ENCODE measurements at regions not wholly inside any gene's neighbourhood (a gene's known extent, or its start where the extent isn't known, plus 50 kb on each side); places are given as distances from the start of the nearest gene placed in this dataset.

DNA sequence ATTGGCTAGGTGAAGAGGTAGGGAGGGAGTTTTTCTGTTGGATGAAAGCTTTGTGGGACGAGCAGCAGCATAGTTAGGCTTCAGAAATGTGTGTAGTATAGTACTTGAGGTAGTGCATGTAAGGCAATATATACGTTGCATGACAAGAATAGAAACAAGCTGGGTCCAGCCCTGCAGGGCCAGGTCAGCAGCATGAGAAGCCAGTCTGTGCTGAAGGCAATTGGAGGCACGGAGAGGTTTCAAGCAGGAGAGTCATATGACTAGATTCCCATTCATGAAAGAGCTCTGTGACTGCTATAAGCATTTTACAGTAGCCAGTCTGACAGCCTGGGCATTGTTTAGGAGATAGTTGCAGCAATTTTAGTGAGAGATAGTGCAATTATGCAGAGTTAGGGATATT, 84.2 kb upstream of the DSCAM start:
- Histone ChIP-seq H3K4me3 (ENCODE audit: low read length in 2 of 2) (no peak overlapping the region), H3K27ac (ENCODE audit: low read depth in 2 of 2, low read length in 2 of 2) (no peak overlapping the region), H3K27me3 (ENCODE audit: control insufficient read depth in 2 of 2, insufficient read depth in 2 of 2, low read length in 2 of 2) (no peaks in the 10 kb centered on the region), H3K36me3 (ENCODE audit: control insufficient read depth in 2 of 2, insufficient read depth in 2 of 2, low read length in 2 of 2) (no peaks in the 10 kb centered on the region), H3K9ac (ENCODE audit: low read depth in 1 of 2, low read length in 2 of 2) (no peak overlapping the region), H3K4me1 (ENCODE audit: control insufficient read depth in 2 of 2, insufficient read depth in 2 of 2, low read length in 2 of 2) (no peaks in the 10 kb centered on the region), H3K9me3 (ENCODE audit: control insufficient read depth in 2 of 2, low read length in 2 of 2) (peaks cover 2 to 10% of the 10 kb centered on the region in 2 donors)

DNA sequence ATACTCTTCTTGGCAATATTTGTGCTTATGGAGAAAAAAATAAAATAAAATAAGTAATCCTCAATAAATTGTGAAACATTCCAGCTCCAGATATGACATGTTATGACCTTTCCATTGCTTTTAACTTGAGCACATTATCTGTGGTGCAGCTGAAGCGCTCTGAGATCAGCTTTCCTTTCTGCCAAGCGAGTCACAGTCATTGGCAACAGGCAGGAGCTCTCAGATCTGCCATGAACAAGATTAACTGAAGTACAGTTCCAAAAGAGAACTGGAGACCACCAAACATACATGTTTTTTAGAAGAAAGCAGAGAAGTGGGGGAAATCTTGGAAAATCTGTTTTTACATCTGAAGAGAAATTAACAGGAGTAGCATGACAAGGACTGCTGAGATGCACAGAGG, 89.2 kb upstream of the DSCAM start:
- no peaks in the 10 kb centered on the region for H3K4me1 ChIP-seq (ENCODE audit: control insufficient read depth in 2 of 2, insufficient read depth in 2 of 2, low read length in 2 of 2)
- H3K27ac ChIP-seq (ENCODE audit: low read depth in 2 of 2, low read length in 2 of 2): no peak overlapping the region
- H3K36me3 ChIP-seq (ENCODE audit: control insufficient read depth in 2 of 2, insufficient read depth in 2 of 2, low read length in 2 of 2): no peaks in the 10 kb centered on the region
- no peaks in the 10 kb centered on the region for H3K27me3 ChIP-seq (ENCODE audit: control insufficient read depth in 2 of 2, insufficient read depth in 2 of 2, low read length in 2 of 2)
- no peak overlapping the region for H3K9ac ChIP-seq (ENCODE audit: low read depth in 1 of 2, low read length in 2 of 2)
- no peak overlapping the region for H3K4me3 ChIP-seq (ENCODE audit: low read length in 2 of 2)
- H3K9me3 ChIP-seq (ENCODE audit: control insufficient read depth in 2 of 2, low read length in 2 of 2): peaks cover 3 to 4% of the 10 kb centered on the region in 2 donors

DNA sequence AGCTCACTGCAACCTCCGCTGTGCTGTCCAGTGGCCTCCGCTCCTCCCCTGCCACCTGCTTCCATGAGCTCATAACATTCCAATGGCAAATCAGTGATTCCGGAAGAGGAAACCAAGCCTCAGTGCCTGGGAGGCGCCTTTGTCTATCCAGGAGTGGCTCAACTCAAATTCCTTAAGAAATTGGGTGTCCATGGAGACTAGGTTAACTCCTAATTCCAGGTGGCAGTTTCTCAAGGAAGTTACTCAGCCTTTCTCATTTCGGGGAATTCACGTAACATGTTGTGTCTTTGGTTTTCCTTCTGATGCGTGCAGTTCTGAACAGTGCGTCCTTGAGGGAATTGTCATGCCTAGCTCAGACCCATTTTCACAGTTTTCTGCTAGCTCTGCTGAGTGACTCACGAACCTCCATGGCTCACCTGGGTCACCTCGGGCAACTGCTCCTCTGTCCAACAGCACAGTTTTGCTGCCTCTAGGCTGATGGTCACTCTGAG, 89.9 kb upstream of the DSCAM start:
- H3K27me3 ChIP-seq (ENCODE audit: control insufficient read depth in 2 of 2, insufficient read depth in 2 of 2, low read length in 2 of 2): no peaks in the 10 kb centered on the region
- H3K9ac ChIP-seq (ENCODE audit: low read depth in 1 of 2, low read length in 2 of 2): no peak overlapping the region
- peaks cover 2 to 4% of the 10 kb centered on the region in 2 donors for H3K9me3 ChIP-seq (ENCODE audit: control insufficient read depth in 2 of 2, low read length in 2 of 2)
- H3K36me3 ChIP-seq (ENCODE audit: control insufficient read depth in 2 of 2, insufficient read depth in 2 of 2, low read length in 2 of 2): no peaks in the 10 kb centered on the region
- no peaks in the 10 kb centered on the region for H3K4me1 ChIP-seq (ENCODE audit: control insufficient read depth in 2 of 2, insufficient read depth in 2 of 2, low read length in 2 of 2)
- no peak overlapping the region for H3K4me3 ChIP-seq (ENCODE audit: low read length in 2 of 2)
- H3K27ac ChIP-seq (ENCODE audit: low read depth in 2 of 2, low read length in 2 of 2): no peak overlapping the region

DNA sequence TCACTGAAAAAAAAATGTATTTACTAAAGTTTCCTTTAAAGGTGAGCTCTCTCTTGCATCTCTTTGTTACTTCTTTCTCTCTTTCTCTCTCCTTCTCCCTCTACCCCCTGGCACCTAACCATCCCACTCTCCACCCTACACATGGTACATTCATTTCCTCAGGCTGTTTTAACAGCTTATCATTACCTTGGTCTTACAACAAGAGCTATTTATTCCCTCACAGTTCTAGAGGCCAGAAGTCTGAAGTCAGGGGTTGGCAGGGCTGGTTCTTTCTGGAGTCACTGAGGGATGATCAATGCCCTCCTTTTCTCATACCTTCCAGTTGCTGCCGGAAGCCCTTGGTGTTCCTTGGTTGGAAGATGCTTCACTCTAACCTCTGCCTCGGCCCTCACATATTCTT, 91.1 kb upstream of the DSCAM start:
- Histone ChIP-seq H3K9me3 (ENCODE audit: control insufficient read depth in 2 of 2, low read length in 2 of 2) (peaks cover 2 to 4% of the 10 kb centered on the region in 2 donors), H3K36me3 (ENCODE audit: control insufficient read depth in 2 of 2, insufficient read depth in 2 of 2, low read length in 2 of 2) (no peaks in the 10 kb centered on the region), H3K4me1 (ENCODE audit: control insufficient read depth in 2 of 2, insufficient read depth in 2 of 2, low read length in 2 of 2) (no peaks in the 10 kb centered on the region), H3K27me3 (ENCODE audit: control insufficient read depth in 2 of 2, insufficient read depth in 2 of 2, low read length in 2 of 2) (no peaks in the 10 kb centered on the region), H3K4me3 (ENCODE audit: low read length in 2 of 2) (no peak overlapping the region), H3K9ac (ENCODE audit: low read depth in 1 of 2, low read length in 2 of 2) (no peak overlapping the region), H3K27ac (ENCODE audit: low read depth in 2 of 2, low read length in 2 of 2) (no peak overlapping the region)

DNA sequence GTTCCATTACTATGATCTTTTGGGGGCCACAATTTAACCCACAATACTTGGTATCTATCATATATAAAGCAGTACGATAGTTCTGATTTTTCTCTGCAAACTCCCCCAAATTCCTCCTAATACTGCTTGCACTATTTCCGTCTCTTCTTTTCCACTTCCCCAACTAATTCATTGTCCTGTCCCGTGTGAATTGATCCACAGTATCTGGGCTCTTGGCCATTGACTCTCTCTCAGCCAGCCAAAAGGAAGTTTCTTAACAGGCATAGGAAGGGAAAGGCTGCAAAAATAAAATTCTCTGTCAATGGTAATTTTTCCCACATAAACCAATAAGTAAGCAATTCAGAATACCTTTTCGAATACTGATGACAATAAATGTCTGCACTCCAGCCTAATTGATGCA, 91.7 kb upstream of the DSCAM start:
- Histone ChIP-seq H3K9ac (ENCODE audit: low read depth in 1 of 2, low read length in 2 of 2) (no peak overlapping the region), H3K9me3 (ENCODE audit: control insufficient read depth in 2 of 2, low read length in 2 of 2) (peaks cover 2 to 3% of the 10 kb centered on the region in 2 donors), H3K27ac (ENCODE audit: low read depth in 2 of 2, low read length in 2 of 2) (no peak overlapping the region), H3K4me3 (ENCODE audit: low read length in 2 of 2) (no peak overlapping the region), H3K36me3 (ENCODE audit: control insufficient read depth in 2 of 2, insufficient read depth in 2 of 2, low read length in 2 of 2) (no peaks in the 10 kb centered on the region), H3K27me3 (ENCODE audit: control insufficient read depth in 2 of 2, insufficient read depth in 2 of 2, low read length in 2 of 2) (no peaks in the 10 kb centered on the region), H3K4me1 (ENCODE audit: control insufficient read depth in 2 of 2, insufficient read depth in 2 of 2, low read length in 2 of 2) (no peaks in the 10 kb centered on the region)

DNA sequence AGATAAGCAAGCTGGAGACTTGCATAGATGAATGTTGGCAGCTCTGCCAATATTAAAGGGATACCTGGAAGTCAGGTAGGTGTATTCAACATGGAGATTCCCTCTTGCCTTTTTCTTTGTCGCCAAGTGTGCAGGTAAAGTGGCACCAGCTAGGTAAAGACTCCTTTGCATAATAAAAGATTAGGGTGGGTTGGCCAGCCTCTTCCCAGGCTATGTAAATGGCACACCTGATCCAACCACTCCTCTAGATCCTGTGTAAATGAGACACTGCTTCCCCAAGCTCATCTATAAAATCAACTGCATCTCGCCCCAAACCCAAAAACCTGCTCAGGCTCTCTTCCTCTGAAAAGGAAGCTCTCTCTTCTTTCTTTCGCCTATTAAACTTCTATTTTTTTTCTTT, 100.8 kb upstream of the DSCAM start:
- Histone ChIP-seq H3K27me3 (ENCODE audit: control insufficient read depth in 2 of 2, insufficient read depth in 2 of 2, low read length in 2 of 2) (no peaks in the 10 kb centered on the region), H3K27ac (ENCODE audit: low read depth in 2 of 2, low read length in 2 of 2) (no peak overlapping the region)

DNA sequence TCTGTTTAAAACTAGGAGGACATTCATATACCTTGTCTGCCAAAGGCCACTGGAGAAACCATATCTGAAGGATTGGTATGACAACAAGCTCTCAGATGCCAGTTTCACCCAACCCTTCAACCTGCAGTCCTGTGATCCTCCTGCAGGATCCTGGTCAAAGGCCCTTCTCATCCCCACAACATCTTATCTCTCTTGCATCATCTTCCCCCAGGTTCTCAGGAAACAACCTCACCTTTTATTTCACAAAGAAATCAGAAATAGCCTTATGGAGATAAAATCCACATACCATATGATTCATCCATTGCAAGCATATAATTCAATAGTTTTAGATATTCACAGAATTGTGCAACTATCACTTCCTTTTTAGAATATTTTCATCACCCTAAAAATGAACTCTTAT, 104.0 kb upstream of the DSCAM start:
- Histone ChIP-seq H3K27me3 (ENCODE audit: control insufficient read depth in 2 of 2, insufficient read depth in 2 of 2, low read length in 2 of 2) (no peaks in the 10 kb centered on the region), H3K36me3 (ENCODE audit: control insufficient read depth in 2 of 2, insufficient read depth in 2 of 2, low read length in 2 of 2) (no peaks in the 10 kb centered on the region), H3K9me3 (ENCODE audit: control insufficient read depth in 2 of 2, low read length in 2 of 2) (no peaks in the 10 kb centered on the region), H3K9ac (ENCODE audit: low read depth in 1 of 2, low read length in 2 of 2) (no peak overlapping the region), H3K4me3 (ENCODE audit: low read length in 2 of 2) (no peak overlapping the region), H3K4me1 (ENCODE audit: control insufficient read depth in 2 of 2, insufficient read depth in 2 of 2, low read length in 2 of 2) (no peaks in the 10 kb centered on the region), H3K27ac (ENCODE audit: low read depth in 2 of 2, low read length in 2 of 2) (no peak overlapping the region)

More for the DNA sequence above, 100.8 kb upstream of the DSCAM start:
- no peaks in the 10 kb centered on the region for H3K4me1 ChIP-seq (ENCODE audit: control insufficient read depth in 2 of 2, insufficient read depth in 2 of 2, low read length in 2 of 2)
- H3K4me3 ChIP-seq (ENCODE audit: low read length in 2 of 2): no peak overlapping the region
- no peaks in the 10 kb centered on the region for H3K9me3 ChIP-seq (ENCODE audit: control insufficient read depth in 2 of 2, low read length in 2 of 2)
- H3K9ac ChIP-seq (ENCODE audit: low read depth in 1 of 2, low read length in 2 of 2): no peak overlapping the region
- no peaks in the 10 kb centered on the region for H3K36me3 ChIP-seq (ENCODE audit: control insufficient read depth in 2 of 2, insufficient read depth in 2 of 2, low read length in 2 of 2)

DNA sequence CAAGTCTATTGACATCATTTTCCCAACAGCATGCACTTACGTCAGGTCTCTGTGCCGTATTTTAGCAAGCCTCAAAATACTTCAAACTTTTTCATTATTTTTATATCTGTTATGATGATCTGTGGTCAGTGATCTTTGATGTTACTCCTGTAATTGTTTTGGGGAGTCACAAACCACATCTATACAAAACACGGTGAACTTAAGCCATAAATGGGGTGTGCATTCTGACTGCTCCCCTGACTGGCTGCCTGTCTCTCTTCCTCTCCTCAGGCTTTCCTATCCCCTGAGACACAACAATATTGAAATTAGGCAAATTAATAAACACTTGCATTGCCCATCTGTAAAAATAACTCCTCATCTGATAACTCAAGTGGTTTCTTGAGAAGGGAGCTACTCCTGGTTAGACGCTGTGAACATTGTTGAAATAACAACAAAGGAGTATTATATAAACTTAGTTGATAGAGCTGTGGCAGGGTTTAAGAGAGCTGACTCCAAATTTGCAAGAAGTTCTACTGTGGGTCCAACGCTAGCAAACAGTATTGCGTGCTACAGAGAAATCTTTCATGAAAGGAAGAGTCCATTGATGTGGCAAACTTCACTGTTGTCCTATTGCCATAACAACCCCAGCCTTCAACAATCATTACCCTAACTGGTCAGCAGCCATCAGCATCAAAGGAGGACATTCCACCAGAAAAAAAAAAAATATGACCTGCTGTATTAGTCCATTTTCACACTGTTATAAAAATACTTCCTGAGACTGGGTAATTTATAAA, 105.8 kb upstream of the DSCAM start:
- Histone ChIP-seq H3K9me3 (ENCODE audit: control insufficient read depth in 2 of 2, low read length in 2 of 2) (no peaks in the 10 kb centered on the region), H3K36me3 (ENCODE audit: control insufficient read depth in 2 of 2, insufficient read depth in 2 of 2, low read length in 2 of 2) (no peaks in the 10 kb centered on the region), H3K9ac (ENCODE audit: low read depth in 1 of 2, low read length in 2 of 2) (no peak overlapping the region), H3K27ac (ENCODE audit: low read depth in 2 of 2, low read length in 2 of 2) (no peak overlapping the region), H3K4me1 (ENCODE audit: control insufficient read depth in 2 of 2, insufficient read depth in 2 of 2, low read length in 2 of 2) (no peaks in the 10 kb centered on the region), H3K4me3 (ENCODE audit: low read length in 2 of 2) (no peak overlapping the region), H3K27me3 (ENCODE audit: control insufficient read depth in 2 of 2, insufficient read depth in 2 of 2, low read length in 2 of 2) (no peaks in the 10 kb centered on the region)

DNA sequence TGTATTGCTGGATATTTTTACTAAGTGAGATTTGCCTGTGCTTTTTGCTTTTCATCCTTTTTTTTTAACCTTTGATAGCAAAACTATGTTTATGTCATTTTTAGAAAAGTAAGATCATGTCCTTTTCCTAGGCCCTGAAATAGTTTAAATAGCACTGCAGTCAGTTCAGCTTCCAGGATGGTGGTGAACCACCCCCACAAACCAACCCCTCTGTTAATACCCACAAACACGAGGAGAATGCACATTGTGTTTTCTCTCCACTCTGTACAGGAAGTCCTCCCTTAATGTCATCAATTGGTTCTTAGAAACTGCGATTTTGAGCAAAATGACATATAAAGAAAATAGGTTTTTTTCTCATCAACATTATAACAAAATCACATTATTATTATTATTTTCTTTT, 117.7 kb upstream of the DSCAM start:
- Histone ChIP-seq H3K27me3 (ENCODE audit: control insufficient read depth in 2 of 2, insufficient read depth in 2 of 2, low read length in 2 of 2) (no peaks in the 10 kb centered on the region), H3K9me3 (ENCODE audit: control insufficient read depth in 2 of 2, low read length in 2 of 2) (no peaks in the 10 kb centered on the region), H3K4me3 (ENCODE audit: low read length in 2 of 2) (no peak overlapping the region), H3K9ac (ENCODE audit: low read depth in 1 of 2, low read length in 2 of 2) (no peak overlapping the region), H3K36me3 (ENCODE audit: control insufficient read depth in 2 of 2, insufficient read depth in 2 of 2, low read length in 2 of 2) (no peaks in the 10 kb centered on the region), H3K27ac (ENCODE audit: low read depth in 2 of 2, low read length in 2 of 2) (no peak overlapping the region), H3K4me1 (ENCODE audit: control insufficient read depth in 2 of 2, insufficient read depth in 2 of 2, low read length in 2 of 2) (no peaks in the 10 kb centered on the region)

DNA sequence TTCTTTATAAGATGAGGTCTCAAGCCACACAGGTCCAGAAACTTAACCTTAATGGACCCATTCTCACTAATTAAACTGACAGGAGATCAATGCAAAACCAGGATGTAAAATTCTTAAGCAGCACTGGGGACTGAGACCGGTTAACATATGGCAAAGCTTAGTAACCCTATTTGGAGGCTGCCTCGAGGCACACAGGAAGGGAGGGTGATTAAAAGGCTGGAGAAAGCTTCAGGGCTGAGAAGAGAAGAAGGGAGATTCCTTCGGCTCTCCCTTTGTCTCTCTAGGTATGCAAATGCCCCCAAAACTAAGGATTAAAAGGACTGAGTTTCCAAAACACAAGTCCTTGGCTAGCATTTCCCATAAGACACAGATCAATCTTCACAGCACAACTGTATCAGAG, 120.8 kb upstream of the DSCAM start:
- Histone ChIP-seq H3K4me1 (ENCODE audit: control insufficient read depth in 2 of 2, insufficient read depth in 2 of 2, low read length in 2 of 2) (no peaks in the 10 kb centered on the region), H3K9ac (ENCODE audit: low read depth in 1 of 2, low read length in 2 of 2) (no peak overlapping the region), H3K27me3 (ENCODE audit: control insufficient read depth in 2 of 2, insufficient read depth in 2 of 2, low read length in 2 of 2) (no peaks in the 10 kb centered on the region), H3K4me3 (ENCODE audit: low read length in 2 of 2) (no peak overlapping the region), H3K36me3 (ENCODE audit: control insufficient read depth in 2 of 2, insufficient read depth in 2 of 2, low read length in 2 of 2) (no peaks in the 10 kb centered on the region), H3K27ac (ENCODE audit: low read depth in 2 of 2, low read length in 2 of 2) (no peak overlapping the region), H3K9me3 (ENCODE audit: control insufficient read depth in 2 of 2, low read length in 2 of 2) (peaks cover 0 to 2% of the 10 kb centered on the region in 2 donors)

Data from mucosa of rectum (tissue), 2 donors.